HEK293T (cell line): ENCODE measurements at regions not wholly inside any gene's neighbourhood (a gene's known extent, or its start where the extent isn't known, plus 50 kb on each side); places are given as distances from the start of the nearest gene placed in this dataset.

Source experiments
- BHLHE40 ChIP-seq: fragments of 450-650 bp; IDR thresholded peaks from 2 replicates; pipeline ENCODE4 v1.6.1; 2016; ENCODE audit warnings: mild to moderate bottlenecking, moderate library complexity, borderline replicate concordance
- ELF4 ChIP-seq: fragments of 450-650 bp; IDR thresholded peaks from 2 replicates; pipeline ENCODE4 v1.6.1; 2017; ENCODE audit warnings: antibody characterized with exemption
- FOXA1 ChIP-seq: fragments of 450-650 bp; IDR thresholded peaks from 2 replicates; pipeline ENCODE4 v1.6.1; 2016; ENCODE audit warnings: mild to moderate bottlenecking
- FOXK2 ChIP-seq: fragments of 450-650 bp; IDR thresholded peaks from 2 replicates; pipeline ENCODE4 v1.6.1; 2016; ENCODE audit warnings: mild to moderate bottlenecking
- FOXM1 ChIP-seq: fragments of 450-650 bp; IDR thresholded peaks from 2 replicates; pipeline ENCODE4 v1.6.1; 2017; ENCODE audit warnings: mild to moderate bottlenecking, borderline replicate concordance
- HDGF ChIP-seq: fragments of 450-650 bp; IDR thresholded peaks from 2 replicates; pipeline ENCODE4 v1.6.1; 2017; ENCODE audit warnings: antibody characterized with exemption, borderline replicate concordance
- L3MBTL2 ChIP-seq: fragments of 450-650 bp; conservative IDR thresholded peaks from 2 replicates; pipeline ENCODE4 v1.6.1; 2016; ENCODE audit warnings: mild to moderate bottlenecking
- NFRKB ChIP-seq: fragments of 450-650 bp; IDR thresholded peaks from 2 replicates; pipeline ENCODE4 v1.6.1; 2016; ENCODE audit warnings: mild to moderate bottlenecking, moderate library complexity
- PKNOX1 ChIP-seq: fragments of 450-650 bp; IDR thresholded peaks from 2 replicates; pipeline ENCODE4 v1.6.1; 2016
- SP1 ChIP-seq: fragments of 450-650 bp; IDR thresholded peaks from 2 replicates; pipeline ENCODE4 v1.6.1; 2017
- SUZ12 ChIP-seq: fragments of 450-650 bp; IDR thresholded peaks from 2 replicates; pipeline ENCODE4 v1.6.1; 2016; ENCODE audit warnings: mild to moderate bottlenecking
- TARDBP ChIP-seq: fragments of 450-650 bp; IDR thresholded peaks from 2 replicates; pipeline ENCODE4 v1.6.1; 2016
- ZNF384 ChIP-seq: fragments of 450-650 bp; IDR thresholded peaks from 2 replicates; pipeline ENCODE4 v1.6.1; 2016

GRCh38 chr3:72634128-72634527 is 214.1 kb downstream of the SHQ1 start:
- TF ChIP-seq FOXM1 (no peak), TARDBP (no peak), NFRKB (no peak), FOXK2 (no peak), SP1 (no peak), PKNOX1 (no peak), FOXA1 (no peak), ZNF384 (no peak), L3MBTL2 (no peak), BHLHE40 (no peak), ELF4 (no peak), SUZ12 (no peak), HDGF (no peak)
